ENCODE measurements at regions not wholly inside any gene's neighbourhood (a gene's known extent, or its start where the extent isn't known, plus 50 kb on each side); places are given as distances from the start of the nearest gene placed in this dataset.

- no peak for DNase-seq (ENCODE audit: low read depth)
- no peak overlapping the region for H3K4me3 ChIP-seq (ENCODE audit: low read depth, low read length)
- TF ChIP-seq CTCF (IDR thresholded peaks at IDR 0.05; ENCODE audit: control insufficient read depth, extremely low read depth, insufficient read depth): no peak
Measured at GRCh38 chr2:4381049-4381448, 677.7 kb downstream of the DCDC2C start.

GRCh38 chr2:4381773-4382172, 678.4 kb downstream of the DCDC2C start:
- no peak overlapping the region for H3K4me3 ChIP-seq (ENCODE audit: low read depth, low read length)
- no peak for TF ChIP-seq CTCF (IDR thresholded peaks at IDR 0.05; ENCODE audit: control insufficient read depth, extremely low read depth, insufficient read depth)
- DNase-seq (ENCODE audit: low read depth): no peak

GRCh38 chr2:4391013-4391412, 687.6 kb downstream of the DCDC2C start:
- H3K4me3 ChIP-seq (ENCODE audit: low read depth, low read length): no peak overlapping the region
- no peak for DNase-seq (ENCODE audit: low read depth)
- no peak for TF ChIP-seq CTCF (IDR thresholded peaks at IDR 0.05; ENCODE audit: control insufficient read depth, extremely low read depth, insufficient read depth)

- TF ChIP-seq CTCF (IDR thresholded peaks at IDR 0.05; ENCODE audit: control insufficient read depth, extremely low read depth, insufficient read depth): no peak
Measured at GRCh38 chr2:4404363-4404762, 701.0 kb downstream of the DCDC2C start.

GRCh38 chr2:4408321-4408720, 704.9 kb downstream of the DCDC2C start:
- no peak for TF ChIP-seq CTCF (IDR thresholded peaks at IDR 0.05; ENCODE audit: control insufficient read depth, extremely low read depth, insufficient read depth)
- DNase-seq (ENCODE audit: low read depth): no peak
- H3K4me3 ChIP-seq (ENCODE audit: low read depth, low read length): no peak overlapping the region

More at GRCh38 chr2:4404363-4404762, 701.0 kb downstream of the DCDC2C start:
- DNase-seq (ENCODE audit: low read depth): no peak
- no peak overlapping the region for H3K4me3 ChIP-seq (ENCODE audit: low read depth, low read length)

- H3K4me3 ChIP-seq (ENCODE audit: low read depth, low read length): no peak overlapping the region
Measured at GRCh38 chr2:4412637-4413187, 709.3 kb downstream of the DCDC2C start.

More at GRCh38 chr2:4412637-4413187, 709.3 kb downstream of the DCDC2C start:
- no peak for TF ChIP-seq CTCF (IDR thresholded peaks at IDR 0.05; ENCODE audit: control insufficient read depth, extremely low read depth, insufficient read depth)
- no peak for DNase-seq (ENCODE audit: low read depth)
